HCT116 (cell line): ENCODE measurements at regions not wholly inside any gene's neighbourhood (a gene's known extent, or its start where the extent isn't known, plus 50 kb on each side); places are given as distances from the start of the nearest gene placed in this dataset.

ENCODE experiments used
- EZH2 ChIP-seq: fragments of 200-600 bp; sonication (generic); IDR thresholded peaks from 2 replicates; pipeline ENCODE4 v1.6.1; 2017; ENCODE audit warnings: antibody characterized with exemption, mixed run types
- POLR2AphosphoS5 ChIP-seq: IDR thresholded peaks from 2 replicates; pipeline ENCODE4 v1.6.1; 2011; ENCODE audit warnings: mild to moderate bottlenecking, low read depth, low read length, moderate library complexity
- SRF ChIP-seq: IDR thresholded peaks from 2 replicates; pipeline ENCODE4 v1.6.1; 2012; ENCODE audit warnings: low read depth
- TF ChIP-seq, protein P1 (sequence below), 3 experiments: fragments of 200-600 bp in 1 of 3; sonication (generic) in 1 of 3; IDR thresholded peaks in 2 of 3; conservative IDR thresholded peaks in 1 of 3; 2 replicates each; pipeline ENCODE4 v1.5.1; 2012 to 2017; ENCODE audit warnings: low read depth in 2 of 3, low read length in 2 of 3, antibody characterized with exemption in 1 of 3, borderline replicate concordance in 1 of 3, control low read depth in 1 of 3, mild to moderate bottlenecking in 1 of 3, mixed read lengths in 1 of 3, mixed run types in 1 of 3, moderate library complexity in 1 of 3; ENCODE audit not compliant: insufficient read depth in 1 of 3

- no peak for TF ChIP-seq SRF
- no peak for TF ChIP-seq POLR2AphosphoS5
- TF ChIP-seq, protein P1, sequence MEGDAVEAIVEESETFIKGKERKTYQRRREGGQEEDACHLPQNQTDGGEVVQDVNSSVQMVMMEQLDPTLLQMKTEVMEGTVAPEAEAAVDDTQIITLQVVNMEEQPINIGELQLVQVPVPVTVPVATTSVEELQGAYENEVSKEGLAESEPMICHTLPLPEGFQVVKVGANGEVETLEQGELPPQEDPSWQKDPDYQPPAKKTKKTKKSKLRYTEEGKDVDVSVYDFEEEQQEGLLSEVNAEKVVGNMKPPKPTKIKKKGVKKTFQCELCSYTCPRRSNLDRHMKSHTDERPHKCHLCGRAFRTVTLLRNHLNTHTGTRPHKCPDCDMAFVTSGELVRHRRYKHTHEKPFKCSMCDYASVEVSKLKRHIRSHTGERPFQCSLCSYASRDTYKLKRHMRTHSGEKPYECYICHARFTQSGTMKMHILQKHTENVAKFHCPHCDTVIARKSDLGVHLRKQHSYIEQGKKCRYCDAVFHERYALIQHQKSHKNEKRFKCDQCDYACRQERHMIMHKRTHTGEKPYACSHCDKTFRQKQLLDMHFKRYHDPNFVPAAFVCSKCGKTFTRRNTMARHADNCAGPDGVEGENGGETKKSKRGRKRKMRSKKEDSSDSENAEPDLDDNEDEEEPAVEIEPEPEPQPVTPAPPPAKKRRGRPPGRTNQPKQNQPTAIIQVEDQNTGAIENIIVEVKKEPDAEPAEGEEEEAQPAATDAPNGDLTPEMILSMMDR (IDR thresholded peaks at IDR 0.05 in 2 of 3, conservative IDR thresholded peaks at IDR 0.05 in 1 of 3; ENCODE audit: borderline replicate concordance in 1 of 3, insufficient read depth in 1 of 3, low read depth in 2 of 3, low read length in 2 of 3) = no peak
- TF ChIP-seq EZH2 = no peak
Observed at GRCh38 chr12:107431942-107432341, 253.7 kb upstream of the PWP1 start.
